ENCODE measurements at regions not wholly inside any gene's neighbourhood (a gene's known extent, or its start where the extent isn't known, plus 50 kb on each side); places are given as distances from the start of the nearest gene placed in this dataset.
A peak's percentile ranks its signal among the peaks of the same experiment; 100 is the strongest.

DNA sequence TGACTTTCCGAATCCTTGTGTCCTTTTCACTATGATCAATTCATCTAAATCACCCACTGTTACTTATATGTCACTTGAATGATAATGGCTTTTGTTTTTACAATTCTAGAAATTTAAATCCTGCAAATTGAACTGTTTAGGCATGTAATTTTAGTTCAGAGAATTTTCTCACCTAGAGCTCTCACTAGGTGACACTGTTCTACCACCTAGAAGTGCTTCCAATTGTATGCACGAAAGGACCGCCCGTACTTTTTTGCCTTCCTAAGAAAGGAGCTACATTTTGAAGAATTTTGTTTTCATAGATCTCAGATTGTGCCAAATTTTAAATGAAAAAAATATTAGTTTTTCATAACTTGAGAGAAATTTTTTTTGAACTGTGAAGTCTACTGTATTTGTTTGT is 481.6 kb upstream of the FSTL5 start:
- TF ChIP-seq POLR2A (IDR thresholded peaks at IDR 0.05) = no peak
- peak in 11 of 12 donors; percentile 26 to 60 (median 49) for TF ChIP-seq CTCF (IDR thresholded peaks at IDR 0.05)
